ENCODE measurements at regions not wholly inside any gene's neighbourhood (a gene's known extent, or its start where the extent isn't known, plus 50 kb on each side); places are given as distances from the start of the nearest gene placed in this dataset.

DNA sequence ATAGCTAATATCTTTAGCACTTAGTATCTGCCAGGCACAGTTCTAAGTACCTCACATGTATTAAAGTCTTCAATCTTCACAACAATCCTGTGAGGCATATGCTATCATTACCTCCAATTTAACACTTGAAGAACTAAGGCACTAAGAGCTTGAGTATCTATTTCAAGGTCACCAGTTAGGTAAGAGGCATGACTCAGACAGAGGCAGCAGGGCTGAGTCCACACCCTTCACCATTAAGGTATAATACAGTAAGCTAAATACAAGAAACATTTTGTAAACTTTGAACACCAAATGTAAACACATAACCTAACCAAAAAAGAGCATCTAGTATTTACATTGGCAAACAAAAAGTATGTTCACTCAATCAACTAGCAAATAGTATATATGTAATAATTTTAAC lies 1410.9 kb downstream of the PCDH18 start:
- TF ChIP-seq, protein P1, sequence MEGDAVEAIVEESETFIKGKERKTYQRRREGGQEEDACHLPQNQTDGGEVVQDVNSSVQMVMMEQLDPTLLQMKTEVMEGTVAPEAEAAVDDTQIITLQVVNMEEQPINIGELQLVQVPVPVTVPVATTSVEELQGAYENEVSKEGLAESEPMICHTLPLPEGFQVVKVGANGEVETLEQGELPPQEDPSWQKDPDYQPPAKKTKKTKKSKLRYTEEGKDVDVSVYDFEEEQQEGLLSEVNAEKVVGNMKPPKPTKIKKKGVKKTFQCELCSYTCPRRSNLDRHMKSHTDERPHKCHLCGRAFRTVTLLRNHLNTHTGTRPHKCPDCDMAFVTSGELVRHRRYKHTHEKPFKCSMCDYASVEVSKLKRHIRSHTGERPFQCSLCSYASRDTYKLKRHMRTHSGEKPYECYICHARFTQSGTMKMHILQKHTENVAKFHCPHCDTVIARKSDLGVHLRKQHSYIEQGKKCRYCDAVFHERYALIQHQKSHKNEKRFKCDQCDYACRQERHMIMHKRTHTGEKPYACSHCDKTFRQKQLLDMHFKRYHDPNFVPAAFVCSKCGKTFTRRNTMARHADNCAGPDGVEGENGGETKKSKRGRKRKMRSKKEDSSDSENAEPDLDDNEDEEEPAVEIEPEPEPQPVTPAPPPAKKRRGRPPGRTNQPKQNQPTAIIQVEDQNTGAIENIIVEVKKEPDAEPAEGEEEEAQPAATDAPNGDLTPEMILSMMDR (IDR thresholded peaks at IDR 0.05): no peak

DNA sequence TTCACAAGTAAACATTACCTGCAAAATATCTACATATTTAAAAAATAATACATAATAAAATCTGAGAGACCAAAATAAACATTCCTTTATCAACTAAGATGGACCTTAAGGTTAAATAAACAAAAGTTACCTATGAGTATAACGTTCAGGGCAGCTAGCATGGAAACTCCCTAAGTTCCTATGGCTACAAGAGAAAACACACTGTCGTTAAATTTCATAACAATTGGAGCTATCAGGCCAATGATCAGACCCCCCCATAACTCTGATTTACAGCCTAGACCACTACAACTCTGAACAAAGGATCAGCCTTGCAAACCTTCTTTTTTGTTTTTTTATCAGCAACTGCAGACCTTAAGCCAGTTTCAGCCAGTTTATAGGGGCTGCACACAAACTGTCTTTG lies 1418.4 kb downstream of the PCDH18 start:
- TF ChIP-seq, protein P1 (IDR thresholded peaks at IDR 0.05): no peak

DNA sequence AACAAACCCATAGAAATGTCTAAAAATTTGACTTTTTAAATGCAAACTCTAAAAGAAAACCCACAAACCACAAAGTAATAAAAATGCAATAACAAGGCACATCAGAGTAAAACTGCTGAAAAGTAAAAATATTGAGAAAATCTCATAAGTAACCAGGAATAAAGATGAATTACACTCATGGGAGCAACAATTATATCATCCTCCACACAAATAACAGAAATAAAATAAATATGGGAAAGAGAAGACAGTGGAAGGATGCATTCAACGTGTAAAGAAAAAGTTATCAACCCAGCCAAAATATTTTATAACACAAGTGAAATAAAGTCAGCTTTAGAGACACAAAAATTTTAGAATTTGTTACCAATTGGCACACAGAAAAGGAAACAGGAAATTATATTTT lies 1420.2 kb downstream of the PCDH18 start:
- TF ChIP-seq, protein P1 (IDR thresholded peaks at IDR 0.05): no peak

DNA sequence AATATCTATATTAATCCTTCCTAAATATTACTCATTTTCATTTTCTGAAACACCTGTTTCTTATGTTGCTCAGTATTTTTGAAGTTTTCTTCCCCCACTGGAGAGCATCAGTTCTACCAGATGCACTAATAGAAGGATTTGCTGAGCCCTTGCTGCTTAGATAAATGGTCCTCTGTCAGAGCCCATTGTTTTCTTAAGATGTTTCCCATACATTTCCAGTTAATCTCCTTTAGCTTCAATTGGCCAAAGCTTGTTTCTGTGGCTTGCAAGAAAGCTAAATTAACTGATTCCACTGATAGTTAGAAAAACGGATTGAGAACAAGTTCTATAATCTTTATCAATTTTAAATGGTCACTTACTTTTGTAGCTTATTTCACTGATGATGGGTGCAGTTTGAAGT lies 1425.5 kb downstream of the PCDH18 start:
- TF ChIP-seq, protein P1 (IDR thresholded peaks at IDR 0.05): no peak

DNA sequence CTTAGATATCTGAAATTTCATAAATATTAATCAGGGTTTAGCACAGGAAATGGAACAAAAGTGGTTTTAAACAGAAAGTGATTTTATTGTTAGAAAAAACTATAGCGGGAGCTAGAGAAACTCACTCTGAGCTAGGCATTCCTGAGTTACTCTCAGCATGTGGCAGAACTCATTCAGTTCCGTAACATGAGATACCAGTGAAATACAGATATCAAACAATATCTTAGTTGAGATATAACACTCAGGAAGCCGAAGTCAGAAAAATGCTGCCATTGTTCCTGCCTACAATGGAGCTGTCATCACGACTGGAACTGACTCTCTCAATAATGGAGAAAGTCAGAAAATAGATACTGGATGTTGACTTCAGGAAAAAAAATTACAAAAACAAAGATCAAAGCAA lies 1428.7 kb downstream of the PCDH18 start:
- TF ChIP-seq, protein P1 (IDR thresholded peaks at IDR 0.05): no peak

DNA sequence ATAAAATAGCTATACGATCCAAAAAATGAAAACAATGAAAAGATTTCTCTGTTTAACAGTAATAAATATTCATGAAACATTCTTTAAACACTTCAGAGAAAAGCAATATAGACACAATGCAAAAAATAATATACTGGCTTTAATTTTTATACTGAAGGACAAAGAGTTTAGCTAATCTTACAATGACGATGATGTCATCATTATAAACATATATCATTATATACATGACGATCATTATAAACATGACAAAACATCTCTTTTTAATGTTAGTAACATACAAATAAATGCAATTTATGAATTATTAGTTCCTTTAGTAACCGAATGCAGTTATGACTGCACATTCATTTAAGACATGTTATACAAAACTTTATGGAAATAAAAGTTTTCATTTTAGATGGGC lies 1434.6 kb downstream of the PCDH18 start:
- TF ChIP-seq, protein P1 (IDR thresholded peaks at IDR 0.05): no peak

DNA sequence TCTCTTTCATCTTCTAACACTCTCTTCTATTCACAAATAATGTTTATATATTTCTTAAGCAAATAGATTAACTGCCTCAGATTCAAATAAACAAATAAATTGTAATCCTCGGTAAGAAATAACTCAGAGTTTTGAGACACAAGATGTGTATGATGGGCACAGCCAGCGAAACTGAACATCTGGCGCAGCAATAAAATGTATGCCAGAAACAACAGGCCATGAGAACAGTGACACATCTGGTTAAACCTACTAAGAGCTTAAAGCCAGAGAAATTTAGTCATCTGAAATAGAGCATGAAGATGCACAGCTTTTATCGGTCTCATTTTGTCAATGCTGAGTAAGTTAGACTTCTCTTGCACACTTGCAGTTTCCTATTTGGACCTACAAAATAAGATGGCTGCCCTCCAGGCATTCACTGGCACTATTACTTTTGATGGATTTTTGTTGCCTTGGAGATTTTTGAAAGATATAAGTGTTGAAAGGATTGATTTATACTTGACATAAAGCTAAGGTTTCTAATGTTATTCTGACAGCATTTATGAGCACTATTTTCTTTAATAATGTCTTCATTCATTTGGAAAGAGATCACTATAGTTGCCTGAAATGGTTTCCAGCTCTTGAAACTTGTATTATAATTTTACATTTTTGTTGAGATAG lies 1444.0 kb downstream of the PCDH18 start:
- TF ChIP-seq, protein P1 (IDR thresholded peaks at IDR 0.05): no peak

DNA sequence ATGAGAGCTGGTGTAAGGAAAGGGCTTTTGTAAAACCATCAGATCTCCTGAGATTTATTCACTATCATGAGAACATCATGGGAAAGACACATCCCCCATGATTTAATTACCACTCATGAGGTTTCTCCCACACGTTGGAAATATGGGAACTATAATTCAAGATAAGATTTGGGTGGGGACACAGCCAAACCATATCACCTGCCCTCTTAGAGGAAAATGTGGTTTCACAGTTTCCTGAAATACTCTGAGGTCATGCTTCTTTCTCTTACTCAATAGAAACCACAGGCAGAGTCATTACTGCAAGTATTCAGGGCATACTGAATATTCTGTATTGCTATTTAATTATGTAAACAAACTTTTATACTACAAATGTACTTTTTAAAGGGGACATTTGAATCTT lies 1453.3 kb downstream of the PCDH18 start:
- TF ChIP-seq, protein P1 (IDR thresholded peaks at IDR 0.05): no peak

All from LNCAP (cell line).